Gastroesophageal sphincter (tissue), 4 donors: ENCODE measurements at regions not wholly inside any gene's neighbourhood (a gene's known extent, or its start where the extent isn't known, plus 50 kb on each side); places are given as distances from the start of the nearest gene placed in this dataset.
A peak's percentile ranks its signal among the peaks of the same experiment; 100 is the strongest.

Source experiments
- ATAC-seq: fragments of 150-250 bp; one replicate; pipeline ENCODE4 v1.9.1; 2016; ENCODE audit warnings: mild to moderate bottlenecking, moderate library complexity
- H3K27ac ChIP-seq, 4 donors: fragments of 200-600 bp; sonication (generic) in 3 of 4; 1 replicate in 3 of 4; 2 replicates in 1 of 4; pipeline ENCODE4 v1.5.1; 2016 to 2019
- H3K27me3 ChIP-seq: fragments of 200-600 bp; sonication (generic); one replicate; pipeline ENCODE4 v1.5.1; 2019
- H3K36me3 ChIP-seq, 2 donors: fragments of 200-600 bp; sonication (generic); one replicate each; pipeline ENCODE4 v1.5.1; 2019; ENCODE audit warnings: control low read depth in 1 of 2
- H3K4me1 ChIP-seq, 3 donors: fragments of 200-600 bp; sonication (generic); 1 replicate in 2 of 3; 2 replicates in 1 of 3; pipeline ENCODE4 v1.5.1; 2016 to 2019; ENCODE audit warnings: control low read depth in 2 of 3
- H3K4me3 ChIP-seq, 2 donors: fragments of 200-600 bp; sonication (generic); one replicate each; pipeline ENCODE4 v1.5.1; 2019; ENCODE audit warnings: mild to moderate bottlenecking in 1 of 2, moderate library complexity in 1 of 2
- H3K9me3 ChIP-seq, 3 donors: fragments of 200-600 bp; sonication (generic); one replicate each; pipeline ENCODE4 v1.5.1; 2017 to 2019; ENCODE audit warnings: control low read depth in 2 of 3
- EP300 ChIP-seq: sonication (generic); formaldehyde crosslinking; IDR thresholded peaks from one replicate; pipeline ENCODE4 v1.6.1; 2017; ENCODE audit warnings: antibody characterized with exemption, mild to moderate bottlenecking
- POLR2A ChIP-seq, 2 donors: fragments of 450-650 bp; IDR thresholded peaks; one replicate each; pipeline ENCODE4 v1.6.1; 2017; ENCODE audit warnings: antibody characterized with exemption in 2 of 2, mild to moderate bottlenecking in 2 of 2, moderate library complexity in 1 of 2
- POLR2AphosphoS5 ChIP-seq: sonication (generic); formaldehyde crosslinking; IDR thresholded peaks from one replicate; pipeline ENCODE4 v1.6.1; 2017; ENCODE audit warnings: antibody characterized with exemption
- whole genome bisulfite sequencing, 2 donors: methylation state at CpG; one replicate each; pipeline ENCODE4 v1.1.5; 2018; ENCODE audit warnings: low coverage in 1 of 2; 5-methylcytosine and 5-hydroxymethylcytosine counted together
- TF ChIP-seq, protein P1 (sequence below), 4 experiments: fragments of 200-600 bp in 2 of 4; fragments of 450-650 bp in 2 of 4; sonication (generic) in 1 of 4; IDR thresholded peaks; one replicate each; pipeline ENCODE4 v1.5.1; 2017 to 2019; ENCODE audit warnings: antibody characterized with exemption in 4 of 4, mild to moderate bottlenecking in 2 of 4, moderate library complexity in 2 of 4

DNA sequence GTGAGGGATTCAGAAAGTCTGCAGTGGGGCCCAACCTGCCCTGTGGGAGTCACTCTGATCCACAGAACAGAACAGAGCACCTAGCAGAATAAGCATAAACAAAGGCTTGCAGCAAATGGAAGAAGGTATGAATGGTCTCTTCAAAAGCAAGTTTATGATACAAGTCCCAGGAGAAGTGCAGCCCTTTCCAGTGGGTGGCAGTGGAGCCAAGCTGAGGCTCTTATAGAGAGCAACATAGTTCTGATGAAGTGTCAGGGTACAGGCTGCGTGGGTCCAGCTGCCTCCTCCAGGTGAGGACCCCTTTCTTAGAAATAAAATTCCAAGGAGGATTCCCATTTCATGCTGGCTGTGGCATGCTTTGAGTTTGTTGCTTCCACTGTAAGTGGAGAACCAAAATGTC lies 88.8 kb upstream of the PAK3 start:
- no peak overlapping the region for H3K4me3 ChIP-seq
- no peaks in the 10 kb centered on the region for H3K4me1 ChIP-seq
- H3K36me3 ChIP-seq = no peaks in the 10 kb centered on the region
- TF ChIP-seq POLR2AphosphoS5 = no peak
- TF ChIP-seq EP300 = no peak
- TF ChIP-seq, protein P1, sequence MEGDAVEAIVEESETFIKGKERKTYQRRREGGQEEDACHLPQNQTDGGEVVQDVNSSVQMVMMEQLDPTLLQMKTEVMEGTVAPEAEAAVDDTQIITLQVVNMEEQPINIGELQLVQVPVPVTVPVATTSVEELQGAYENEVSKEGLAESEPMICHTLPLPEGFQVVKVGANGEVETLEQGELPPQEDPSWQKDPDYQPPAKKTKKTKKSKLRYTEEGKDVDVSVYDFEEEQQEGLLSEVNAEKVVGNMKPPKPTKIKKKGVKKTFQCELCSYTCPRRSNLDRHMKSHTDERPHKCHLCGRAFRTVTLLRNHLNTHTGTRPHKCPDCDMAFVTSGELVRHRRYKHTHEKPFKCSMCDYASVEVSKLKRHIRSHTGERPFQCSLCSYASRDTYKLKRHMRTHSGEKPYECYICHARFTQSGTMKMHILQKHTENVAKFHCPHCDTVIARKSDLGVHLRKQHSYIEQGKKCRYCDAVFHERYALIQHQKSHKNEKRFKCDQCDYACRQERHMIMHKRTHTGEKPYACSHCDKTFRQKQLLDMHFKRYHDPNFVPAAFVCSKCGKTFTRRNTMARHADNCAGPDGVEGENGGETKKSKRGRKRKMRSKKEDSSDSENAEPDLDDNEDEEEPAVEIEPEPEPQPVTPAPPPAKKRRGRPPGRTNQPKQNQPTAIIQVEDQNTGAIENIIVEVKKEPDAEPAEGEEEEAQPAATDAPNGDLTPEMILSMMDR (IDR thresholded peaks at IDR 0.05) = no peak
- TF ChIP-seq POLR2A (IDR thresholded peaks at IDR 0.05) = no peak
- no peaks in the 10 kb centered on the region for H3K9me3 ChIP-seq
- no peak for ATAC-seq
- no CpG with 5 or more reads among the region's 1 CpG for WGBS, 2 donors
- H3K27me3 ChIP-seq = no peaks in the 10 kb centered on the region
- no peak overlapping the region for H3K27ac ChIP-seq

DNA sequence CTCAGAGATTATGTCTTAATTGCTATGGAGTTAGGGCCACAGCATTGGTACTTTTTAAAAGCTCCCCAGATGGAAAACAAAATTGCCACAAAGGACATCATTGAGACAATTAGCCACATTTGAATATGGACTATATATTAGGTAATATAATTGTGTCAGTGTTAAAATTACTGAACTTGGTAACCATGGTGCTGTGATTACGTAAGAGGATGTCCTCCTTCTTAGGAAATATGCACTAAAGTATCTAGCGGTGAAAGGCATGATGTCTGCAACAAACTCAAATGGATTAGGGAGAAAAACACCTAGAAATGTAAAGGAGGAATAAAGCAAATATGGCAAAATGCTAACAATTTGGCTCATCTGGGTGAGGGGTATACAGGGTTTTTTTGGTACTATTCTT lies 89.9 kb upstream of the PAK3 start:
- H3K4me3 ChIP-seq = no peak overlapping the region
- 71% methylated on average over 2 of the region's 2 CpGs; no CpG with 5 or more reads in 1 of the 2 donors for WGBS, 2 donors
- no peak for TF ChIP-seq POLR2A (IDR thresholded peaks at IDR 0.05)
- TF ChIP-seq, protein P1 (IDR thresholded peaks at IDR 0.05) = no peak
- H3K36me3 ChIP-seq = no peaks in the 10 kb centered on the region
- no peaks in the 10 kb centered on the region for H3K27me3 ChIP-seq
- ATAC-seq = no peak
- H3K9me3 ChIP-seq = no peaks in the 10 kb centered on the region
- H3K27ac ChIP-seq = no peak overlapping the region
- no peaks in the 10 kb centered on the region for H3K4me1 ChIP-seq

DNA sequence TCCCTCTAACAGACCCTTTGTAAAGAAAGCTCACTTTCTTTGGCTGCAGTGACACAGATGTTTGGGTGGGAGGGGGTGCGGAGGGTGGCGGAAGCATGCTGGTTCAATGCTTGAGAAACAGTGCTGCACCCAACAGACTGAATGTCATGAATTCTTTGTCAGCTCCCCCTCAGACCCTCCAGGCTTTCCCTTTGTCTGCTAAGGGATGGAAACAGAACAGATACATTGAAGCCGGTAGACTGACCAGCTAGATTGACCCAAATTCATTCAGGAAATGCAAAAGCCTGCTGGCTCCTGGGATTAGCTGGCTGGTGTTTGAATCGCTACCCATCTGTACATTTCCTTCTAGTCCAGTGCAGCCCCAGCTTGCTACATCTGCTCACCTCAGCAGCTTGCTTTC lies 90.8 kb upstream of the PAK3 start:
- no peak overlapping the region for H3K4me3 ChIP-seq
- ATAC-seq = no peak
- no peak for TF ChIP-seq EP300
- TF ChIP-seq, protein P1 (IDR thresholded peaks at IDR 0.05) = no peak
- H3K36me3 ChIP-seq = no peaks in the 10 kb centered on the region
- 80% methylated on average over 2 of the region's 4 CpGs; no CpG with 5 or more reads in 1 of the 2 donors for WGBS, 2 donors
- H3K9me3 ChIP-seq = no peaks in the 10 kb centered on the region
- H3K4me1 ChIP-seq = no peaks in the 10 kb centered on the region
- no peak overlapping the region for H3K27ac ChIP-seq
- H3K27me3 ChIP-seq = no peaks in the 10 kb centered on the region

DNA sequence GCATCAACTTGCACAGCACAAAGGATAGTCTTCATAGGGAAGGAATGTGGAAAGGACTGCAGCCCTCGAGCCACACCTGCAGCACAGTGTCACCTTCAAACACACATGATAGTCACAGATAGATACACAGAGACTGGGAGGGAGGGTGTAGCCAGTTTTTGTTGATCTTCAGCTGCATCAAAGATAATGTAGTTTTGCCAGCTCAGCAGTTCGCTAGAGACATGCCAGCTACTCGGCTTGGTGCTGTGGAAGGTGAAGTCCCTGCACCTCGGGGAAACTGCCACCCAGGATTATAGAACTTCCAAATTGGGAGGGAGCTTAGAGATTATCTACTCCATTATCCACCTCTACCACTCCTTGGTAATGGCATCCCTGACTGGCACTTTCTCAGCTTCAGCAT lies 92.9 kb upstream of the PAK3 start:
- Histone ChIP-seq H3K27ac (no peak overlapping the region), H3K4me1 (no peaks in the 10 kb centered on the region), H3K9me3 (no peaks in the 10 kb centered on the region), H3K4me3 (no peak overlapping the region), H3K36me3 (no peaks in the 10 kb centered on the region), H3K27me3 (no peaks in the 10 kb centered on the region)
- no peak for ATAC-seq
- TF ChIP-seq POLR2AphosphoS5 = no peak
- 87% methylated on average over 3 of the region's 4 CpGs; no CpG with 5 or more reads in 1 of the 2 donors for WGBS, 2 donors

DNA sequence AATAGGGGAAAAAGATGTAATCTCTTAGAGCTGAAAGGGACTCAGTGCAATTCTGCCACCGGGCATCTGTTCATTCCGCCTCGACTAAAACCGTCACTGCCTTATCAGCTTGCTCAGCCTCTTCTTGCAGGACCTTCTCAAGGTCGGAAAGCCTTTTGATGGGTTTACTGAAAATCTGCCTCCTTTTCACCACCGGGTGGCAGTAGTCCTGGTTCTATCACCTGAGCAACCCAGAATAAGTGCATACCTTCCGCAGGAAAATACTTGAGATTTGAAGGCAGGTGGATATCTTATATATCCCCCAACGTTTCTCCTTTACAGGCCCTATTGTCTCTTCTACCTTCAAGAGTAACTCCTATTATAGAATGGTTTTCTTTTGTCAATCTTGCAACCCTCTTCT lies 103.4 kb upstream of the PAK3 start:
- no peaks in the 10 kb centered on the region for H3K36me3 ChIP-seq
- no peaks in the 10 kb centered on the region for H3K27me3 ChIP-seq
- TF ChIP-seq EP300 = no peak
- TF ChIP-seq POLR2AphosphoS5 = no peak
- TF ChIP-seq, protein P1 (IDR thresholded peaks at IDR 0.05) = peak in 2 of 4 experiments; percentile 26 to 32
- H3K9me3 ChIP-seq = no peaks in the 10 kb centered on the region
- no peak overlapping the region for H3K27ac ChIP-seq
- H3K4me1 ChIP-seq = no peaks in the 10 kb centered on the region
- 7% methylated on average over 7 to 8 of the region's 8 CpGs for WGBS, 2 donors
- no peak for ATAC-seq
- H3K4me3 ChIP-seq = no peak overlapping the region

DNA sequence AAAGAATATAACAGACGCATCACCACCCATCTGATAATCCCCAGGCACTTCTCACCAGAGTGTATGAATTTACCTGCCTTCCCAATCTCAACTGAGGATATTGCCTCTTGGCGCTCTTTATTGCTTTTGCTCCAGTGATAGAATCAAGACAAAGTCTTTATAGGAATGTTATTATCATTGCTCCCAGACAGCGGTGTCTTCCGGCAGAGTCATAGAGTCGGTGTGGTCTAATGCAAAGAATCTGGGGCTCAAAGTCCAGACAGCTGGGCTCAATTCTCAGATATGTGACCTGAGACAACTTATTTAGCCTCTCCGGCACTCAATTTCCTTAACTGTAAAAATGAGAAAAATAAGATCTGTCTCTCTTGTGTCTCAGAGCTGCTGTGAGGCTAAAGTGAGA lies 106.1 kb upstream of the PAK3 start:
- no peak overlapping the region for H3K4me3 ChIP-seq
- no peak for ATAC-seq
- WGBS, 2 donors = 89 to 96% methylated on average over 5 to 6 of the region's 6 CpGs

More for the DNA sequence above, 106.1 kb upstream of the PAK3 start:
- no peaks in the 10 kb centered on the region for H3K9me3 ChIP-seq
- no peaks in the 10 kb centered on the region for H3K27me3 ChIP-seq
- no peak overlapping the region for H3K27ac ChIP-seq
- TF ChIP-seq POLR2AphosphoS5 (no peak), POLR2A (IDR thresholded peaks at IDR 0.05) (no peak), EP300 (no peak)
- TF ChIP-seq, protein P1 (IDR thresholded peaks at IDR 0.05) = no peak
- no peaks in the 10 kb centered on the region for H3K36me3 ChIP-seq
- no peaks in the 10 kb centered on the region for H3K4me1 ChIP-seq
